ENCODE measurements at regions not wholly inside any gene's neighbourhood (a gene's known extent, or its start where the extent isn't known, plus 50 kb on each side); places are given as distances from the start of the nearest gene placed in this dataset.
A peak's percentile ranks its signal among the peaks of the same experiment; 100 is the strongest.

DNA sequence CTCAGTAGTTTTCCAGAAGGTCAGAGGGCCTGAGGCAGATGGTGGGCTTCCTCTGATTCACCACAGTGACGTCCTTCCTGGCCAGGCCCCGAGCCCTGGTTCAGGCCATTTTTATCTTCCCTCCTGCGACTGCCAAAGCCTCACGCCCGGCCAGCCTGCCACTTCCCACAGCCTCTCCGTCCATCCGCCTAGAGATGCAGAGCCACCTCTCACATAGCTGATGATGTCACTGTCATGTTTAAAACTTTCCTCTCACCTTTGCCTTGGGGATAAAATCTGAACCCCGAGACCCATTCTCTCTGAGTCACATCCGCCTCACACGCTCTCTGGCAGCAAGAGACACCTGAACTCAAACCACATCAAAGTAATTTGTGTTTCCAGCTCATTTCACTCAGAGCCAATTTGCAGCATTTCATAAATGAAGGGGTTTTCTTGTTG lies 175.3 kb downstream of the QDPR start (continued):
- TF ChIP-seq REST (IDR thresholded peaks at IDR 0.05; ENCODE audit: low read depth, low read length) (no peak), BCL11A (IDR thresholded peaks at IDR 0.05; ENCODE audit: low read depth, low read length) (peak; percentile 92), HDGF (IDR thresholded peaks at IDR 0.05) (0 out of 2 replicates have a peak, but pooled peaks have one; percentile 31), BACH1 (IDR thresholded peaks at IDR 0.05; ENCODE audit: borderline replicate concordance) (peak; percentile 93; the same call in 1 of the 2 replicates), EZH2 (IDR thresholded peaks at IDR 0.05; ENCODE audit: borderline replicate concordance, control insufficient read depth, low read depth, low read length) (no peak), RBBP5 (conservative IDR thresholded peaks at IDR 0.05) (no peak), NBN (IDR thresholded peaks at IDR 0.05) (peak; percentile 98), MEF2A (IDR thresholded peaks at IDR 0.05; ENCODE audit: insufficient read depth, low read depth, low read length) (no peak), BHLHE40 (IDR thresholded peaks at IDR 0.05; ENCODE audit: borderline replicate concordance in 1 of 2, low read depth in 2 of 2, low read length in 1 of 2) (peak; percentile 88 to 91), ZNF384 (IDR thresholded peaks at IDR 0.05; ENCODE audit: borderline replicate concordance, low read depth, low read length) (no peak), NR2F1 (conservative IDR thresholded peaks at IDR 0.05) (peak; percentile 97), SPI1 (IDR thresholded peaks at IDR 0.05; ENCODE audit: borderline replicate concordance, insufficient read depth, low read depth, low read length) (no peak), GATAD2B (conservative IDR thresholded peaks at IDR 0.05; ENCODE audit: low read depth) (peak; percentile 69; the same call in 1 of the 2 replicates), SP1 (IDR thresholded peaks at IDR 0.05; ENCODE audit: low read depth, low read length) (no peak), ZNF207 (IDR thresholded peaks at IDR 0.05; ENCODE audit: borderline replicate concordance) (no peak), FOXM1 (IDR thresholded peaks at IDR 0.05; ENCODE audit: low read depth, low read length) (no peak), DPF2 (IDR thresholded peaks at IDR 0.05) (peak; percentile 97), IKZF1 (conservative IDR thresholded peaks at IDR 0.05) (peak; percentile 90)
- TF ChIP-seq, protein P1, sequence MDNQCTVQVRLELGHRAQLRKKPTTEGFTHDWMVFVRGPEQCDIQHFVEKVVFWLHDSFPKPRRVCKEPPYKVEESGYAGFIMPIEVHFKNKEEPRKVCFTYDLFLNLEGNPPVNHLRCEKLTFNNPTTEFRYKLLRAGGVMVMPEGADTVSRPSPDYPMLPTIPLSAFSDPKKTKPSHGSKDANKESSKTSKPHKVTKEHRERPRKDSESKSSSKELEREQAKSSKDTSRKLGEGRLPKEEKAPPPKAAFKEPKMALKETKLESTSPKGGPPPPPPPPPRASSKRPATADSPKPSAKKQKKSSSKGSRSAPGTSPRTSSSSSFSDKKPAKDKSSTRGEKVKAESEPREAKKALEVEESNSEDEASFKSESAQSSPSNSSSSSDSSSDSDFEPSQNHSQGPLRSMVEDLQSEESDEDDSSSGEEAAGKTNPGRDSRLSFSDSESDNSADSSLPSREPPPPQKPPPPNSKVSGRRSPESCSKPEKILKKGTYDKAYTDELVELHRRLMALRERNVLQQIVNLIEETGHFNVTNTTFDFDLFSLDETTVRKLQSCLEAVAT (IDR thresholded peaks at IDR 0.05) = peak; percentile 84
